WTC11 (cell line): ENCODE measurements at regions not wholly inside any gene's neighbourhood (a gene's known extent, or its start where the extent isn't known, plus 50 kb on each side); places are given as distances from the start of the nearest gene placed in this dataset.

Source experiments
- ATAC-seq: fragments of 200-7000 bp; cut with Tn5 transposase; 2 replicates; pipeline ENCODE4 v1.10.0; 2021; ENCODE audit warnings: mild to moderate bottlenecking, moderate library complexity
- CTCF ChIA-PET: fragments of 300-600 bp; sonication (Branson Sonifier 250); formaldehyde crosslinking; loops from one replicate; lab custom pipeline; 2021; ENCODE audit warnings: antibody characterized with exemption; lab: Charles Lee
- POLR2A ChIA-PET: fragments of 350-600 bp; sonication (Branson Sonifier 250); formaldehyde crosslinking; loops from one replicate; lab custom pipeline; 2021; ENCODE audit warnings: antibody characterized with exemption; lab: Charles Lee
- DNase-seq: peaks from one replicate; pipeline ENCODE4 v3.0.0; 2021; ENCODE audit warnings: low spot score
- H3K27ac Mint-ChIP-seq: 2 replicates; pipeline ENCODE4 v1.8.0; 2021; ENCODE audit warnings: mixed read lengths
- H3K27me3 Mint-ChIP-seq: 2 replicates; pipeline ENCODE4 v1.8.0; 2021; ENCODE audit warnings: low read depth, mild to moderate bottlenecking, moderate library complexity, mixed read lengths
- H3K36me3 Mint-ChIP-seq: 2 replicates; pipeline ENCODE4 v1.8.0; 2021; ENCODE audit warnings: mixed read lengths
- H3K4me1 Mint-ChIP-seq: 2 replicates; pipeline ENCODE4 v1.8.0; 2022; ENCODE audit warnings: mixed read lengths
- H3K4me3 Mint-ChIP-seq: 2 replicates; pipeline ENCODE4 v1.8.0; 2021; ENCODE audit warnings: mild to moderate bottlenecking, moderate library complexity, mixed read lengths
- H3K9me3 Mint-ChIP-seq: 2 replicates; pipeline ENCODE4 v1.8.0; 2021; ENCODE audit warnings: mixed read lengths
- CBFB ChIP-seq: sonication (generic); formaldehyde crosslinking; IDR thresholded peaks from 2 replicates; pipeline ENCODE4 v1.8.1; 2022; ENCODE audit warnings: mild to moderate bottlenecking, low read depth, missing genetic modification reagents
- CREM ChIP-seq: sonication (generic); formaldehyde crosslinking; IDR thresholded peaks from 2 replicates; pipeline ENCODE4 v1.8.1; 2022; ENCODE audit warnings: mild to moderate bottlenecking, missing genetic modification reagents, moderate library complexity
- FOXK1 ChIP-seq: sonication (generic); formaldehyde crosslinking; IDR thresholded peaks from 2 replicates; pipeline ENCODE4 v1.8.0; 2022; ENCODE audit warnings: mild to moderate bottlenecking, moderate library complexity, missing genetic modification reagents
- GRHL2 ChIP-seq: fragments of 250-450 bp; sonication (Bioruptor Pico); IDR thresholded peaks from 2 replicates; pipeline ENCODE4 v1.8.0; 2022; ENCODE audit warnings: mild to moderate bottlenecking, moderate library complexity; ENCODE audit not compliant: insufficient replicate concordance, severe bottlenecking
- MYBL2 ChIP-seq: sonication (generic); formaldehyde crosslinking; IDR thresholded peaks from 2 replicates; pipeline ENCODE4 v1.8.1; 2023; ENCODE audit warnings: mild to moderate bottlenecking, moderate library complexity, missing genetic modification reagents
- NFATC4 ChIP-seq: fragments of 250-450 bp; sonication (Bioruptor Pico); IDR thresholded peaks from 2 replicates; pipeline ENCODE4 v1.9.0; 2021; ENCODE audit warnings: mild to moderate bottlenecking
- SOX15 ChIP-seq: fragments of 250-450 bp; sonication (Bioruptor Pico); IDR thresholded peaks from 2 replicates; pipeline ENCODE4 v1.9.0; 2021; ENCODE audit warnings: mild to moderate bottlenecking
- SP1 ChIP-seq: sonication (generic); formaldehyde crosslinking; conservative IDR thresholded peaks from 2 replicates; pipeline ENCODE4 v1.8.1; 2022; ENCODE audit warnings: missing genetic modification reagents
- TEAD4 ChIP-seq: sonication (generic); formaldehyde crosslinking; IDR thresholded peaks from 2 replicates; pipeline ENCODE4 v1.8.0; 2022; ENCODE audit warnings: mild to moderate bottlenecking, missing genetic modification reagents
- ZNF671 ChIP-seq: fragments of 250-450 bp; sonication (Bioruptor Pico); IDR thresholded peaks from 2 replicates; pipeline ENCODE4 v1.8.0; 2021; ENCODE audit warnings: mild to moderate bottlenecking
- TF ChIP-seq, protein P1 (sequence below): sonication (generic); formaldehyde crosslinking; IDR thresholded peaks from 2 replicates; pipeline ENCODE4 v1.8.1; 2023; ENCODE audit warnings: mild to moderate bottlenecking, missing genetic modification reagents, borderline replicate concordance
- TF ChIP-seq, protein P2 (sequence below): sonication (generic); formaldehyde crosslinking; IDR thresholded peaks from 2 replicates; pipeline ENCODE4 v1.8.1; 2022; ENCODE audit warnings: mild to moderate bottlenecking, moderate library complexity, missing genetic modification reagents
- TF ChIP-seq, protein P3 (sequence below): sonication (generic); formaldehyde crosslinking; IDR thresholded peaks from 2 replicates; pipeline ENCODE4 v1.8.0; 2023; ENCODE audit warnings: mild to moderate bottlenecking, missing genetic modification reagents
- TF ChIP-seq, protein P4 (sequence below): sonication (generic); formaldehyde crosslinking; IDR thresholded peaks from 2 replicates; pipeline ENCODE4 v1.8.0; 2023; ENCODE audit warnings: missing genetic modification reagents
- TF ChIP-seq, protein P5 (sequence below): sonication (generic); formaldehyde crosslinking; IDR thresholded peaks from 2 replicates; pipeline ENCODE4 v1.8.1; 2023; ENCODE audit warnings: mild to moderate bottlenecking, missing genetic modification reagents, moderate library complexity

DNA sequence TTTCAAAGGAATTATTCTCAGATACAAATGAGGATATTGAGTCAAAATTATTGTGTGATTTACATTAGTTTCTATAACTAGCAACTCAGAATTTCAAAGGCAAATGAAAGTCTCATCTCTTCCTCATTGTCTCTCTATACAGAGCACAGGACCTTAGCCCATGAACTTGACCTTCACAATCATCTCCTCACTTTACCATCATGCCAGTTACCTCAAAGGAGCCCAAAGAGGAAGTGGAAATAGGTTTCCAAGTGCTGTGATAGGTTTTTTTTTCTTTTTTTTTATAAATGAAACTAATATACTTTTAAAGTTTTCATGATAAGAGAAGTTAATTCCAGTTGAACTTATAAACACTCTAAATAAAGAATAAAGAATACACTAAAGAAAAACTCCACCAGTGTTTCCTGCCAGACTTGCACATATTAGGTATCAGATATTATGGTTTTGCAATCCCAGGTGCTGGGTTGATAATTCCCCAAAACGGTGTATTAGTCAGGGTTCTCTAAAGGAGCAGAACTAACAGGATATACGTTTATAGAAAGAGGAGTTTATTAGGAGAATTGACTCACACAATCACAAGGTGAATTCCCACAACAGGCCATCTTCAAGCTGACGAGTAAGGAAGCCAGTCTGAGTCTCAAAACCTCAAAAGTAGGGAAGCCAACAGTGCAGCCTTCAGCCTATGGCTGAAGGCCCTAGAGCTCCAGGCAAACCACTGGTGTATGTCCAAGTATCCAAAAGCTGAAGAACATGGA, 50.1 kb upstream of the ADAMTS16 start:
- ChIA-PET CTCF (no interaction called here), POLR2A (no interaction called here)
- no peaks in the 10 kb centered on the region for H3K27me3 Mint-ChIP-seq
- H3K27ac Mint-ChIP-seq = no peak overlapping the region
- peaks cover 35% of the 10 kb centered on the region for H3K4me1 Mint-ChIP-seq
- H3K9me3 Mint-ChIP-seq = peaks cover 11% of the 10 kb centered on the region
- H3K36me3 Mint-ChIP-seq = peaks cover 8% of the 10 kb centered on the region
- no peak overlapping the region for H3K4me3 Mint-ChIP-seq
- DNase-seq = no peak
- TF ChIP-seq MYBL2 (CRISPR knock-in tag) (no peak), SOX15 (CRISPR knock-in tag) (no peak), SP1 (CRISPR knock-in tag) (no peak), CBFB (no peak), CREM (CRISPR knock-in tag) (no peak), FOXK1 (CRISPR knock-in tag) (no peak), TEAD4 (no peak), ZNF671 (CRISPR knock-in tag) (no peak), GRHL2 (CRISPR knock-in tag) (no peak), NFATC4 (CRISPR knock-in tag) (no peak)
- TF ChIP-seq, protein P1, sequence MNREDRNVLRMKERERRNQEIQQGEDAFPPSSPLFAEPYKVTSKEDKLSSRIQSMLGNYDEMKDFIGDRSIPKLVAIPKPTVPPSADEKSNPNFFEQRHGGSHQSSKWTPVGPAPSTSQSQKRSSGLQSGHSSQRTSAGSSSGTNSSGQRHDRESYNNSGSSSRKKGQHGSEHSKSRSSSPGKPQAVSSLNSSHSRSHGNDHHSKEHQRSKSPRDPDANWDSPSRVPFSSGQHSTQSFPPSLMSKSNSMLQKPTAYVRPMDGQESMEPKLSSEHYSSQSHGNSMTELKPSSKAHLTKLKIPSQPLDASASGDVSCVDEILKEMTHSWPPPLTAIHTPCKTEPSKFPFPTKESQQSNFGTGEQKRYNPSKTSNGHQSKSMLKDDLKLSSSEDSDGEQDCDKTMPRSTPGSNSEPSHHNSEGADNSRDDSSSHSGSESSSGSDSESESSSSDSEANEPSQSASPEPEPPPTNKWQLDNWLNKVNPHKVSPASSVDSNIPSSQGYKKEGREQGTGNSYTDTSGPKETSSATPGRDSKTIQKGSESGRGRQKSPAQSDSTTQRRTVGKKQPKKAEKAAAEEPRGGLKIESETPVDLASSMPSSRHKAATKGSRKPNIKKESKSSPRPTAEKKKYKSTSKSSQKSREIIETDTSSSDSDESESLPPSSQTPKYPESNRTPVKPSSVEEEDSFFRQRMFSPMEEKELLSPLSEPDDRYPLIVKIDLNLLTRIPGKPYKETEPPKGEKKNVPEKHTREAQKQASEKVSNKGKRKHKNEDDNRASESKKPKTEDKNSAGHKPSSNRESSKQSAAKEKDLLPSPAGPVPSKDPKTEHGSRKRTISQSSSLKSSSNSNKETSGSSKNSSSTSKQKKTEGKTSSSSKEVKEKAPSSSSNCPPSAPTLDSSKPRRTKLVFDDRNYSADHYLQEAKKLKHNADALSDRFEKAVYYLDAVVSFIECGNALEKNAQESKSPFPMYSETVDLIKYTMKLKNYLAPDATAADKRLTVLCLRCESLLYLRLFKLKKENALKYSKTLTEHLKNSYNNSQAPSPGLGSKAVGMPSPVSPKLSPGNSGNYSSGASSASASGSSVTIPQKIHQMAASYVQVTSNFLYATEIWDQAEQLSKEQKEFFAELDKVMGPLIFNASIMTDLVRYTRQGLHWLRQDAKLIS (CRISPR knock-in tag) = no peak
- TF ChIP-seq, protein P2, sequence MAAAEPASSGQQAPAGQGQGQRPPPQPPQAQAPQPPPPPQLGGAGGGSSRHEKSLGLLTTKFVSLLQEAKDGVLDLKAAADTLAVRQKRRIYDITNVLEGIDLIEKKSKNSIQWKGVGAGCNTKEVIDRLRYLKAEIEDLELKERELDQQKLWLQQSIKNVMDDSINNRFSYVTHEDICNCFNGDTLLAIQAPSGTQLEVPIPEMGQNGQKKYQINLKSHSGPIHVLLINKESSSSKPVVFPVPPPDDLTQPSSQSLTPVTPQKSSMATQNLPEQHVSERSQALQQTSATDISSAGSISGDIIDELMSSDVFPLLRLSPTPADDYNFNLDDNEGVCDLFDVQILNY (CRISPR knock-in tag) = no peak
- TF ChIP-seq, protein P3, sequence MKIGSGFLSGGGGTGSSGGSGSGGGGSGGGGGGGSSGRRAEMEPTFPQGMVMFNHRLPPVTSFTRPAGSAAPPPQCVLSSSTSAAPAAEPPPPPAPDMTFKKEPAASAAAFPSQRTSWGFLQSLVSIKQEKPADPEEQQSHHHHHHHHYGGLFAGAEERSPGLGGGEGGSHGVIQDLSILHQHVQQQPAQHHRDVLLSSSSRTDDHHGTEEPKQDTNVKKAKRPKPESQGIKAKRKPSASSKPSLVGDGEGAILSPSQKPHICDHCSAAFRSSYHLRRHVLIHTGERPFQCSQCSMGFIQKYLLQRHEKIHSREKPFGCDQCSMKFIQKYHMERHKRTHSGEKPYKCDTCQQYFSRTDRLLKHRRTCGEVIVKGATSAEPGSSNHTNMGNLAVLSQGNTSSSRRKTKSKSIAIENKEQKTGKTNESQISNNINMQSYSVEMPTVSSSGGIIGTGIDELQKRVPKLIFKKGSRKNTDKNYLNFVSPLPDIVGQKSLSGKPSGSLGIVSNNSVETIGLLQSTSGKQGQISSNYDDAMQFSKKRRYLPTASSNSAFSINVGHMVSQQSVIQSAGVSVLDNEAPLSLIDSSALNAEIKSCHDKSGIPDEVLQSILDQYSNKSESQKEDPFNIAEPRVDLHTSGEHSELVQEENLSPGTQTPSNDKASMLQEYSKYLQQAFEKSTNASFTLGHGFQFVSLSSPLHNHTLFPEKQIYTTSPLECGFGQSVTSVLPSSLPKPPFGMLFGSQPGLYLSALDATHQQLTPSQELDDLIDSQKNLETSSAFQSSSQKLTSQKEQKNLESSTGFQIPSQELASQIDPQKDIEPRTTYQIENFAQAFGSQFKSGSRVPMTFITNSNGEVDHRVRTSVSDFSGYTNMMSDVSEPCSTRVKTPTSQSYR (CRISPR knock-in tag) = no peak
- TF ChIP-seq, protein P4, sequence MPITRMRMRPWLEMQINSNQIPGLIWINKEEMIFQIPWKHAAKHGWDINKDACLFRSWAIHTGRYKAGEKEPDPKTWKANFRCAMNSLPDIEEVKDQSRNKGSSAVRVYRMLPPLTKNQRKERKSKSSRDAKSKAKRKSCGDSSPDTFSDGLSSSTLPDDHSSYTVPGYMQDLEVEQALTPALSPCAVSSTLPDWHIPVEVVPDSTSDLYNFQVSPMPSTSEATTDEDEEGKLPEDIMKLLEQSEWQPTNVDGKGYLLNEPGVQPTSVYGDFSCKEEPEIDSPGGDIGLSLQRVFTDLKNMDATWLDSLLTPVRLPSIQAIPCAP (CRISPR knock-in tag) = no peak
- TF ChIP-seq, protein P5, sequence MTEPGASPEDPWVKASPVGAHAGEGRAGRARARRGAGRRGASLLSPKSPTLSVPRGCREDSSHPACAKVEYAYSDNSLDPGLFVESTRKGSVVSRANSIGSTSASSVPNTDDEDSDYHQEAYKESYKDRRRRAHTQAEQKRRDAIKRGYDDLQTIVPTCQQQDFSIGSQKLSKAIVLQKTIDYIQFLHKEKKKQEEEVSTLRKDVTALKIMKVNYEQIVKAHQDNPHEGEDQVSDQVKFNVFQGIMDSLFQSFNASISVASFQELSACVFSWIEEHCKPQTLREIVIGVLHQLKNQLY (CRISPR knock-in tag) = no peak
- TF ChIP-seq, all 79 proteins: peak for 0
- no peak for ATAC-seq
